ENCODE measurements at regions not wholly inside any gene's neighbourhood (a gene's known extent, or its start where the extent isn't known, plus 50 kb on each side); places are given as distances from the start of the nearest gene placed in this dataset.
A peak's percentile ranks its signal among the peaks of the same experiment; 100 is the strongest.

- Histone ChIP-seq H2AFZ (ENCODE audit: low read depth, low read length) (no peak overlapping the region), H3K4me2 (ENCODE audit: insufficient read depth, low read length) (no peak overlapping the region), H3K79me2 (ENCODE audit: control insufficient read depth, insufficient read depth, low read length) (no peaks in the 10 kb centered on the region), H3K9me3 (replicated peaks; ENCODE audit: control insufficient read depth, insufficient read depth, low read length) (no peaks in the 10 kb centered on the region), H3K27me3 (ENCODE audit: control insufficient read depth in 2 of 2, insufficient read depth in 2 of 2, low read length in 2 of 2) (no peaks in the 10 kb centered on the region), H4K20me1 (replicated peaks; ENCODE audit: control insufficient read depth, extremely low read depth, insufficient read depth, low read length) (no peaks in the 10 kb centered on the region), H3K36me3 (ENCODE audit: control insufficient read depth in 2 of 2, extremely low read depth in 1 of 2, insufficient read depth in 2 of 2, low read length in 2 of 2) (no peaks in the 10 kb centered on the region), H3K4me3 (replicated peaks in 1 of 3; ENCODE audit: insufficient read depth in 1 of 3, low read depth in 1 of 3, low read length in 3 of 3) (no peak overlapping the region), H3K9me1 (replicated peaks; ENCODE audit: control insufficient read depth, extremely low read depth, insufficient read depth, low read length) (no peaks in the 10 kb centered on the region), H3K4me1 (ENCODE audit: control insufficient read depth, extremely low read depth, insufficient read depth, low read length) (no peaks in the 10 kb centered on the region), H3K27ac (ENCODE audit: insufficient read depth, low read depth, low read length) (no peak overlapping the region), H3K9ac (replicated peaks; ENCODE audit: extremely low read depth, insufficient read depth, low read length) (no peak overlapping the region)
- BruUV-seq (replicated peaks), result no TSS peak
- FAIRE-seq (no peak), DNase-seq (ENCODE audit: low read depth, low spot score) (peak; percentile 2)
- ChIA-PET POLR2A (interaction anchor here (0.6 kb wide), 1 partner anchor 932 kb away, joined by 3 read pairs; no protein-coding TSS in a partner anchor), CTCF (interaction anchor here (1.0 to 2.2 kb wide), 7 partner anchors 22 to 1487 kb away, joined by 3 to 7 read pairs (median 4); no protein-coding TSS in a partner anchor)
- intact Hi-C loops (cut with micrococcal nuclease) (loop anchor here (10.0 kb wide), 2 partner anchors 1011 to 1489 kb away; no protein-coding TSS in a partner anchor), dilution Hi-C loops (cut with MboI; ENCODE audit: extremely low pct_ligation_motif_present, low sequenced_read_pairs) (no loop called here)
- TF ChIP-seq, protein P1, sequence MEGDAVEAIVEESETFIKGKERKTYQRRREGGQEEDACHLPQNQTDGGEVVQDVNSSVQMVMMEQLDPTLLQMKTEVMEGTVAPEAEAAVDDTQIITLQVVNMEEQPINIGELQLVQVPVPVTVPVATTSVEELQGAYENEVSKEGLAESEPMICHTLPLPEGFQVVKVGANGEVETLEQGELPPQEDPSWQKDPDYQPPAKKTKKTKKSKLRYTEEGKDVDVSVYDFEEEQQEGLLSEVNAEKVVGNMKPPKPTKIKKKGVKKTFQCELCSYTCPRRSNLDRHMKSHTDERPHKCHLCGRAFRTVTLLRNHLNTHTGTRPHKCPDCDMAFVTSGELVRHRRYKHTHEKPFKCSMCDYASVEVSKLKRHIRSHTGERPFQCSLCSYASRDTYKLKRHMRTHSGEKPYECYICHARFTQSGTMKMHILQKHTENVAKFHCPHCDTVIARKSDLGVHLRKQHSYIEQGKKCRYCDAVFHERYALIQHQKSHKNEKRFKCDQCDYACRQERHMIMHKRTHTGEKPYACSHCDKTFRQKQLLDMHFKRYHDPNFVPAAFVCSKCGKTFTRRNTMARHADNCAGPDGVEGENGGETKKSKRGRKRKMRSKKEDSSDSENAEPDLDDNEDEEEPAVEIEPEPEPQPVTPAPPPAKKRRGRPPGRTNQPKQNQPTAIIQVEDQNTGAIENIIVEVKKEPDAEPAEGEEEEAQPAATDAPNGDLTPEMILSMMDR (IDR thresholded peaks at IDR 0.05; ENCODE audit: extremely low read depth in 1 of 2, insufficient read depth in 1 of 2, low read depth in 1 of 2, low read length in 2 of 2), result no peak
- TF ChIP-seq EZH2 (IDR thresholded peaks at IDR 0.05; ENCODE audit: borderline replicate concordance, low read depth, low read length, severe bottlenecking), result no peak
Observed at GRCh38 chr1:73673971-73674370, 524.0 kb downstream of the LRRIQ3 start.

GRCh38 chr1:73671530-73671929 is 526.4 kb downstream of the LRRIQ3 start:
- H3K27me3 ChIP-seq (ENCODE audit: control insufficient read depth in 2 of 2, insufficient read depth in 2 of 2, low read length in 2 of 2), result no peaks in the 10 kb centered on the region
- POLR2A ChIA-PET, result no interaction called here
- no peaks in the 10 kb centered on the region for H4K20me1 ChIP-seq (replicated peaks; ENCODE audit: control insufficient read depth, extremely low read depth, insufficient read depth, low read length)
- dilution Hi-C loops (cut with MboI; ENCODE audit: extremely low pct_ligation_motif_present, low sequenced_read_pairs), result no loop called here
- no TSS peak for BruUV-seq (replicated peaks)
- no peak overlapping the region for H3K9ac ChIP-seq (replicated peaks; ENCODE audit: extremely low read depth, insufficient read depth, low read length)
- no peak overlapping the region for H2AFZ ChIP-seq (ENCODE audit: low read depth, low read length)
- no peaks in the 10 kb centered on the region for H3K9me3 ChIP-seq (replicated peaks; ENCODE audit: control insufficient read depth, insufficient read depth, low read length)
- TF ChIP-seq GATA2 (IDR thresholded peaks at IDR 0.05; ENCODE audit: insufficient read depth, insufficient read length, low read depth, low read length) (no peak), POLR2AphosphoS5 (IDR thresholded peaks at IDR 0.05; ENCODE audit: insufficient read depth, low read depth, low read length) (no peak), POLR2A (IDR thresholded peaks at IDR 0.05; ENCODE audit: low read depth, low read length) (no peak), MYC (IDR thresholded peaks at IDR 0.05; ENCODE audit: low read depth, low read length) (no peak), JUN (IDR thresholded peaks at IDR 0.05; ENCODE audit: borderline replicate concordance, insufficient read depth, insufficient read length, low read depth) (no peak), FOS (IDR thresholded peaks at IDR 0.05; ENCODE audit: borderline replicate concordance, insufficient read depth, low read length) (no peak), EZH2 (IDR thresholded peaks at IDR 0.05; ENCODE audit: borderline replicate concordance, low read depth, low read length, severe bottlenecking) (no peak)
- TF ChIP-seq, protein P2, sequence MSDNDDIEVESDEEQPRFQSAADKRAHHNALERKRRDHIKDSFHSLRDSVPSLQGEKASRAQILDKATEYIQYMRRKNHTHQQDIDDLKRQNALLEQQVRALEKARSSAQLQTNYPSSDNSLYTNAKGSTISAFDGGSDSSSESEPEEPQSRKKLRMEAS (IDR thresholded peaks at IDR 0.05; ENCODE audit: insufficient read depth, insufficient read length), result no peak
- TF ChIP-seq, protein P1 (IDR thresholded peaks at IDR 0.05; ENCODE audit: extremely low read depth in 1 of 2, insufficient read depth in 1 of 2, low read depth in 1 of 2, low read length in 2 of 2), result no peak
- no peak overlapping the region for H3K4me3 ChIP-seq (replicated peaks in 1 of 3; ENCODE audit: insufficient read depth in 1 of 3, low read depth in 1 of 3, low read length in 3 of 3)
- intact Hi-C loops (cut with micrococcal nuclease), result loop anchor here (10.0 kb wide), 2 partner anchors 1013 to 1487 kb away; no protein-coding TSS in a partner anchor
- no peaks in the 10 kb centered on the region for H3K79me2 ChIP-seq (ENCODE audit: control insufficient read depth, insufficient read depth, low read length)
- DNase-seq (ENCODE audit: low read depth, low spot score) (no peak), FAIRE-seq (no peak)
- CTCF ChIA-PET, result no interaction called here
- no peak overlapping the region for H3K27ac ChIP-seq (ENCODE audit: insufficient read depth, low read depth, low read length)
- no peaks in the 10 kb centered on the region for H3K36me3 ChIP-seq (ENCODE audit: control insufficient read depth in 2 of 2, extremely low read depth in 1 of 2, insufficient read depth in 2 of 2, low read length in 2 of 2)
- no peaks in the 10 kb centered on the region for H3K9me1 ChIP-seq (replicated peaks; ENCODE audit: control insufficient read depth, extremely low read depth, insufficient read depth, low read length)
- no peak overlapping the region for H3K4me2 ChIP-seq (ENCODE audit: insufficient read depth, low read length)
- no peaks in the 10 kb centered on the region for H3K4me1 ChIP-seq (ENCODE audit: control insufficient read depth, extremely low read depth, insufficient read depth, low read length)

All from endothelial cell of umbilical vein (primary cell).